HUES48 (cell line): ENCODE measurements at regions not wholly inside any gene's neighbourhood (a gene's known extent, or its start where the extent isn't known, plus 50 kb on each side); places are given as distances from the start of the nearest gene placed in this dataset.

Experiments
- H3K27ac ChIP-seq: one replicate; pipeline ENCODE4 v1.7.0; 2013; ENCODE audit warnings: low read depth, low read length, inconsistent platforms
- H3K27me3 ChIP-seq: 2 replicates; pipeline ENCODE4 v1.6.1; 2013; ENCODE audit warnings: mild to moderate bottlenecking, low read length; ENCODE audit not compliant: control insufficient read depth, insufficient read depth
- H3K36me3 ChIP-seq: 2 replicates; pipeline ENCODE4 v1.6.1; 2013; ENCODE audit warnings: low read length; ENCODE audit not compliant: control insufficient read depth, insufficient read depth
- H3K4me1 ChIP-seq: 2 replicates; pipeline ENCODE4 v1.6.1; 2013; ENCODE audit warnings: mild to moderate bottlenecking, low read length; ENCODE audit not compliant: control insufficient read depth, insufficient read depth
- H3K4me3 ChIP-seq: 2 replicates; pipeline ENCODE4 v1.5.1; 2013; ENCODE audit warnings: mild to moderate bottlenecking, low read depth, low read length
- H3K9ac ChIP-seq: 2 replicates; pipeline ENCODE4 v1.6.1; 2013; ENCODE audit warnings: mild to moderate bottlenecking, low read depth, low read length, moderate library complexity
- H3K9me3 ChIP-seq: 2 replicates; pipeline ENCODE4 v1.6.1; 2013; ENCODE audit warnings: low read length; ENCODE audit not compliant: control insufficient read depth, insufficient read depth

GRCh38 chr3:165355316-165355715 is 159.1 kb upstream of the SLITRK3 start:
- Histone ChIP-seq H3K4me1 (no peaks in the 10 kb centered on the region), H3K27ac (no peak overlapping the region), H3K9me3 (no peaks in the 10 kb centered on the region), H3K27me3 (no peaks in the 10 kb centered on the region), H3K4me3 (no peak overlapping the region), H3K9ac (no peak overlapping the region), H3K36me3 (no peaks in the 10 kb centered on the region)

- Histone ChIP-seq H3K36me3 (no peaks in the 10 kb centered on the region), H3K9ac (no peak overlapping the region), H3K27ac (no peak overlapping the region), H3K4me3 (no peak overlapping the region), H3K27me3 (no peaks in the 10 kb centered on the region), H3K9me3 (no peaks in the 10 kb centered on the region), H3K4me1 (no peaks in the 10 kb centered on the region)
Measured at GRCh38 chr3:165347526-165347925, 151.3 kb upstream of the SLITRK3 start.

GRCh38 chr3:165346503-165346902 is 150.3 kb upstream of the SLITRK3 start:
- Histone ChIP-seq H3K4me1 (no peaks in the 10 kb centered on the region), H3K27ac (no peak overlapping the region), H3K9ac (no peak overlapping the region), H3K9me3 (no peaks in the 10 kb centered on the region), H3K36me3 (no peaks in the 10 kb centered on the region), H3K4me3 (no peak overlapping the region), H3K27me3 (no peaks in the 10 kb centered on the region)

GRCh38 chr3:165343185-165343584 is 147.0 kb upstream of the SLITRK3 start:
- Histone ChIP-seq H3K4me3 (no peak overlapping the region), H3K27me3 (no peaks in the 10 kb centered on the region), H3K27ac (no peak overlapping the region), H3K9me3 (no peaks in the 10 kb centered on the region), H3K36me3 (no peaks in the 10 kb centered on the region), H3K9ac (no peak overlapping the region), H3K4me1 (no peaks in the 10 kb centered on the region)

- H3K4me1 ChIP-seq = no peaks in the 10 kb centered on the region
- H3K27ac ChIP-seq = no peak overlapping the region
- no peak overlapping the region for H3K4me3 ChIP-seq
- H3K36me3 ChIP-seq = no peaks in the 10 kb centered on the region
- no peak overlapping the region for H3K9ac ChIP-seq
- no peaks in the 10 kb centered on the region for H3K9me3 ChIP-seq
- no peaks in the 10 kb centered on the region for H3K27me3 ChIP-seq
Measured at GRCh38 chr3:165339753-165340152, 143.6 kb upstream of the SLITRK3 start.

- H3K9me3 ChIP-seq = no peaks in the 10 kb centered on the region
- H3K36me3 ChIP-seq = no peaks in the 10 kb centered on the region
- no peak overlapping the region for H3K27ac ChIP-seq
- H3K4me3 ChIP-seq = no peak overlapping the region
- H3K9ac ChIP-seq = no peak overlapping the region
- no peaks in the 10 kb centered on the region for H3K4me1 ChIP-seq
- H3K27me3 ChIP-seq = no peaks in the 10 kb centered on the region
Measured at GRCh38 chr3:165336786-165337185, 140.6 kb upstream of the SLITRK3 start.
